Fibroblast of the aortic adventitia (primary cell): ENCODE measurements at regions not wholly inside any gene's neighbourhood (a gene's known extent, or its start where the extent isn't known, plus 50 kb on each side); places are given as distances from the start of the nearest gene placed in this dataset.
"Not testable (repeated sequence)": the region's sequence is repeated elsewhere in the genome, so short reads cannot be mapped to it uniquely, and the experiment has no call there.

Experiments
- DNase-seq: peaks from one replicate; pipeline ENCODE4 v3.0.0-alpha.2; 2010; ENCODE audit warnings: low read depth
- H3K4me3 ChIP-seq: 2 replicates; pipeline ENCODE4 v1.5.1; 2011; ENCODE audit warnings: low read depth, mild to moderate bottlenecking, control low read depth, low read length, moderate library complexity
- TF ChIP-seq, protein P1 (sequence below): IDR thresholded peaks from 2 replicates; pipeline ENCODE4 v1.5.1; 2011; ENCODE audit warnings: mild to moderate bottlenecking, low read length, control low read depth, inconsistent platforms; ENCODE audit not compliant: insufficient read depth

GRCh38 chr11:49702121-49702520 lies 250.1 kb upstream of the OR4C13 start:
- DNase-seq, H3K4me3 ChIP-seq: not testable (repeated sequence)

DNA sequence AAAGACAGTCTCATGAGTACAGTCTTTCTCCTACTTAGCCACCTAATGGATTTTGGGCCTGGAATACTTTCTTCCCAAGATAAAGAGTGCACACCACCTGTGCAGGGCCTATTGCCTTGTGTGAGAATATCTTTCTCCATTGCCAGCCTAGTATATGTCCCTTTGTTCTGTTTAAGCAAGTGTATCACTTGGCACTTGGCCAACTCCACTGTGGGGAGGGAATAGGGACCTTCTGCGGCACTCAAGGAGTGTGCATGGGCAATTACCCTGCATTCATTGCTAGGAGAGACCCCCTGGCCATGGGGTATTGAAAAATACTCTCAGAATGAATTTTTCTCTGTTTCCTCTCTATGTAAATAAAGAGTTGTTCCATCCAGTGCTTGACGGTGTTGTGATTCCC lies 201.7 kb upstream of the OR4C13 start:
- not testable (repeated sequence) for DNase-seq, H3K4me3 ChIP-seq

- H3K4me3 ChIP-seq, DNase-seq: not testable (repeated sequence)
Measured at GRCh38 chr11:49750960-49751359, 201.2 kb upstream of the OR4C13 start.

DNA sequence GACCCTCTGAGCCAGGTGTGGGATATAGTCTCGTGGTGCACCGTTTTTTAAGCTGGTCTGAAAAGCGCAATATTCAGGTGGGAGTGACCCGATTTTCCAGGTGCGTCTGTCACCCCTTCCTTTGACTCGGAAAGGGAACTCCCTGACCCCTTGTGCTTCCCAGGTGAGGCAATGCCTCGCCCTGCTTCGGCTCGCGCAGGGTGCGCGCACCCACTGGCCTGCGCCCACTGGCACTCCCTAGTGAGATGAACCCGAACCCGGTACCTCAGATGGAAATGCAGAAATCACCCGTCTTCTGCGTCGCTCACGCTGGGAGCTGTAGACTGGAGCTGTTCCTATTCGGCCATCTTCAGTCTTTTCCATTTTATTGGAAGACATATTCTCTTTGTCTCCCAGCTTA lies 171.4 kb upstream of the OR4C13 start:
- not testable (repeated sequence) for H3K4me3 ChIP-seq, DNase-seq

DNA sequence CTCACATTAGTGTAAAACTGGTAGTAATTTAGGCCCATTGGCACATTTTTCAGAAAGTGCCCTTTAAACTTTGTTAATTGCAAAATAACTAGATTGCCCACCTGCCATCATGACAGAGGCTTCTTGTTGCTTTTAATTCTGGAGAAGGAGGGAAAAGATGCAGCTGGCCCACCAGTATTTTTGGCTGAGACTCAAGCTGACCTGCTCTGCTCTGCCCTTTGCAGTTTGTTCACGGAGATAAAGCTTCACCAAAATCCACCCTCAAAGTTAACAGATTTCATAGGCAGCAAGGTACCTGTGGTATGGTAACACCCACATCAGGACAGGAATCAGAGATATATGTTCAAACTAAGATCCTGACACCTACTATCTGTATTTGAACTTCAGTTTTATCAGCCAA lies 170.2 kb upstream of the OR4C13 start:
- H3K4me3 ChIP-seq, DNase-seq: not testable (repeated sequence)

GRCh38 chr11:49783841-49784240 lies 168.3 kb upstream of the OR4C13 start:
- DNase-seq, H3K4me3 ChIP-seq: not testable (repeated sequence)

DNA sequence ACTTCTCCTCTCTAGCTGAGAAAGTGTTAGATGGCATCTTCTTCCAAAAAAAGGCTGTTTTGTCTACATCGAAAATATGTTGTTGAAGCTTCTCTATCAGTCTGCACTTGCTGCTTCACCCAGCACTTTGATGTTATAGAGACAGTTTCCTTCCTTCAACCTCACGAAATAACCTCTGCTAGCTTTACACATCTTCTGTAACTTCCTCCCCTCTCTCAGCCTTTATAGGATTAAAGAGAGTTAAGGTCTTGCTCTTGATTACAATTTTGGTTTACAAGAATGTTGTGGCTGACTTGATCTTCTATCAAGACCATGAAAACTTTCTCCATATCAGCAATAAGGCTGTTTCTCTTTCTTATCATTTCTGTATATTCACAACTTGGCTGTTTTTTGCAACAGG lies 162.4 kb upstream of the OR4C13 start:
- DNase-seq, H3K4me3 ChIP-seq: not testable (repeated sequence)

- not testable (repeated sequence) for H3K4me3 ChIP-seq, DNase-seq
Measured at GRCh38 chr11:49798206-49798837, 153.9 kb upstream of the OR4C13 start.

- not testable (repeated sequence) for DNase-seq, H3K4me3 ChIP-seq
Measured at GRCh38 chr11:49817705-49818430, 134.3 kb upstream of the OR4C13 start.

- not testable (repeated sequence) for DNase-seq, H3K4me3 ChIP-seq
Measured at GRCh38 chr11:49823188-49823587, 129.0 kb upstream of the OR4C13 start.

GRCh38 chr11:49850541-49850940 lies 101.7 kb upstream of the OR4C13 start:
- H3K4me3 ChIP-seq, DNase-seq: not testable (repeated sequence)

GRCh38 chr11:49851511-49851910 lies 100.7 kb upstream of the OR4C13 start:
- TF ChIP-seq, protein P1, sequence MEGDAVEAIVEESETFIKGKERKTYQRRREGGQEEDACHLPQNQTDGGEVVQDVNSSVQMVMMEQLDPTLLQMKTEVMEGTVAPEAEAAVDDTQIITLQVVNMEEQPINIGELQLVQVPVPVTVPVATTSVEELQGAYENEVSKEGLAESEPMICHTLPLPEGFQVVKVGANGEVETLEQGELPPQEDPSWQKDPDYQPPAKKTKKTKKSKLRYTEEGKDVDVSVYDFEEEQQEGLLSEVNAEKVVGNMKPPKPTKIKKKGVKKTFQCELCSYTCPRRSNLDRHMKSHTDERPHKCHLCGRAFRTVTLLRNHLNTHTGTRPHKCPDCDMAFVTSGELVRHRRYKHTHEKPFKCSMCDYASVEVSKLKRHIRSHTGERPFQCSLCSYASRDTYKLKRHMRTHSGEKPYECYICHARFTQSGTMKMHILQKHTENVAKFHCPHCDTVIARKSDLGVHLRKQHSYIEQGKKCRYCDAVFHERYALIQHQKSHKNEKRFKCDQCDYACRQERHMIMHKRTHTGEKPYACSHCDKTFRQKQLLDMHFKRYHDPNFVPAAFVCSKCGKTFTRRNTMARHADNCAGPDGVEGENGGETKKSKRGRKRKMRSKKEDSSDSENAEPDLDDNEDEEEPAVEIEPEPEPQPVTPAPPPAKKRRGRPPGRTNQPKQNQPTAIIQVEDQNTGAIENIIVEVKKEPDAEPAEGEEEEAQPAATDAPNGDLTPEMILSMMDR, result no peak
- no peak for DNase-seq

GRCh38 chr11:49851971-49852389 lies 100.2 kb upstream of the OR4C13 start:
- TF ChIP-seq, protein P1, result no peak
- H3K4me3 ChIP-seq, result no peak overlapping the region
- DNase-seq, result no peak

More at GRCh38 chr11:49851511-49851910, 100.7 kb upstream of the OR4C13 start:
- H3K4me3 ChIP-seq, result no peak overlapping the region

DNA sequence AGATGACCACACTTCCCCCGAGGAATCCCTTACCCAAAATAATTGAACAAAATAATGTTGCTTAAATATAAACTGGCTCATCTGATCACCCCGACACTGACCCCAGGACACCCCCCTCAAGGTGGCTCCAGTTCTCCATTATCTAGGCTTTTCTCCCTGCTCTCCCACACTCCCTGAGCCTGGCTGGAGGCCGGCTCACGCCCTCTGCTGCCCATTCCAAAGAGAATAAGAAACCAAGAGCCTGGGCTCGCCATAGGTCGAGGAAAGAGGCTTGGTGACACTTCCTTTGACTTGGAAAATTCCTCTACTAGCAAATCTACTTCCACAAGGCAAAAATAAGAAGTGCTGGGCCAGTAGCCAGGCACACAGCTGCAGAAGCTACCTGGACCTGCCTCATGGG lies 63.3 kb upstream of the OR4C13 start:
- DNase-seq, H3K4me3 ChIP-seq: not testable (repeated sequence)

DNA sequence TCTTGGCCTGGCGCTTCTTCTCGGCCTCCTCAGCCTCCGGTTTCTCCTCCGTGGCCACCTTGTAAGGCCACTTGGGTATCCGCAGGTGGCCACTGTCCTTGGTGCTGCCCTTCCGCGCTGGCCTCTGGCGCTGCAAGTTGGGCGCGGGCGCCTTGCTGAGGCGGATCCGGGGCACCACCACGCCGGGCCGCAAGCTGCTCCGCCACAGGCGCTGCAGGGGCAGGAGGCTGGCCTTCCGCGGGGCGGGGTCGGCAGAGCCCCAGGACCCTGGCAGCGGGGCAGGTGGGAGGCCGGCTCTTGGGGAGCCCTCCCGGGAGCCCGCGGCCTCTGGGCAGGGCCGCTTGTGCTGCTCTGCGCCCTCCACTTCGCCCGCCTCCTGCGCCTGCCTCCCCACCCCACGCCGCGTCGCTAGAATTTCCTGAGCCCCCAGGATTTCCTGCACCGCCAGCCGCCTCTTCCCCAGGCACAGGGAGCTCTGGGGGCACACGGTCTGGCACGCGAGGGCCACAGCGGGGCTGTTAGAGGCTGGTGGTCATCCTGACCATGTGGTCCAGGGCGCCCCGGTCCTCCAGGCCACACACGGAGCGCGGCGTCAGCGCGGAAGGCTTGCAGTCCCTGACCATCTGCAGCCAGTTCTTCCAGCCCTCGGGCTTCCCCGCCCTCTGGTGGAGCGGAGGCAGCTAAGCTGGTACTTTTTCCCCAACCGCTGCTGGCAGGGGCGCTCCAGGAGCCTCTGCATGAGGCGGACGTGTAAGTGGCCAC lies 60.1 kb upstream of the OR4C13 start:
- not testable (repeated sequence) for DNase-seq, H3K4me3 ChIP-seq

DNA sequence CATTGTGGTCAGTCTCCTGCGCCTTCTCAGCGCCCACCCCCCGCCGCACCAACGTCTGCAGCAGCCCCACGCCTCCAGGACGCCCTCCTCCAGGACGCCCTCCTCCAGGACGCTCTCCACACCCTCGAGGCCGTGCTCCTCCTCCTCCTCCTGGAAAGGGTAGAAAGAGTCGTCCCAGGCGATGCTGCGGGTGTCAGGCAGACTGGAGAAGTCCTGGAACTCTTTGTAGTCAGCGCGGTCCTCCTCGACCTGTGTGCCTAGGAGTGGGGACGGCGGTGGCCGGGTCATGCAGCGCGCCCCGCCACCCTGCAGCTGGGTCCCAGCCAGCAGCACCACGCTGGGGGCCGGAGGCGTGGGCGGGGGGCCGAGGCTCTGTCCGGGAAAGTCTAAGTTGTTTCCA lies 58.7 kb upstream of the OR4C13 start:
- DNase-seq, H3K4me3 ChIP-seq: not testable (repeated sequence)
